ENCODE measurements at regions not wholly inside any gene's neighbourhood (a gene's known extent, or its start where the extent isn't known, plus 50 kb on each side); places are given as distances from the start of the nearest gene placed in this dataset.

GRCh38 chr2:53035153-53035552 is 732.5 kb upstream of the CHAC2 start:
- TF ChIP-seq JUNB (IDR thresholded peaks at IDR 0.05) (no peak), POU2F2 (IDR thresholded peaks at IDR 0.05; ENCODE audit: borderline replicate concordance, low read depth, low read length) (no peak), FOXM1 (IDR thresholded peaks at IDR 0.05; ENCODE audit: low read depth, low read length) (no peak), SUZ12 (IDR thresholded peaks at IDR 0.05; ENCODE audit: unreplicated experiment) (no peak), YY1 (IDR thresholded peaks at IDR 0.05; ENCODE audit: low read depth, low read length) (no peak), ELK1 (IDR thresholded peaks at IDR 0.05; ENCODE audit: low read depth, low read length) (no peak)
- TF ChIP-seq, protein P1, sequence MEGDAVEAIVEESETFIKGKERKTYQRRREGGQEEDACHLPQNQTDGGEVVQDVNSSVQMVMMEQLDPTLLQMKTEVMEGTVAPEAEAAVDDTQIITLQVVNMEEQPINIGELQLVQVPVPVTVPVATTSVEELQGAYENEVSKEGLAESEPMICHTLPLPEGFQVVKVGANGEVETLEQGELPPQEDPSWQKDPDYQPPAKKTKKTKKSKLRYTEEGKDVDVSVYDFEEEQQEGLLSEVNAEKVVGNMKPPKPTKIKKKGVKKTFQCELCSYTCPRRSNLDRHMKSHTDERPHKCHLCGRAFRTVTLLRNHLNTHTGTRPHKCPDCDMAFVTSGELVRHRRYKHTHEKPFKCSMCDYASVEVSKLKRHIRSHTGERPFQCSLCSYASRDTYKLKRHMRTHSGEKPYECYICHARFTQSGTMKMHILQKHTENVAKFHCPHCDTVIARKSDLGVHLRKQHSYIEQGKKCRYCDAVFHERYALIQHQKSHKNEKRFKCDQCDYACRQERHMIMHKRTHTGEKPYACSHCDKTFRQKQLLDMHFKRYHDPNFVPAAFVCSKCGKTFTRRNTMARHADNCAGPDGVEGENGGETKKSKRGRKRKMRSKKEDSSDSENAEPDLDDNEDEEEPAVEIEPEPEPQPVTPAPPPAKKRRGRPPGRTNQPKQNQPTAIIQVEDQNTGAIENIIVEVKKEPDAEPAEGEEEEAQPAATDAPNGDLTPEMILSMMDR (IDR thresholded peaks at IDR 0.05 in 2 of 3, conservative IDR thresholded peaks at IDR 0.05 in 1 of 3; ENCODE audit: control insufficient read depth in 2 of 3, extremely low read depth in 1 of 3, insufficient read depth in 1 of 3, low read depth in 3 of 3, low read length in 3 of 3): no peak
